SK-MEL-5 (cell line): ENCODE measurements at regions not wholly inside any gene's neighbourhood (a gene's known extent, or its start where the extent isn't known, plus 50 kb on each side); places are given as distances from the start of the nearest gene placed in this dataset.

Experiments used
- DNase-seq: peaks from one replicate; pipeline ENCODE4 v3.0.0-alpha.2; 2016; ENCODE audit warnings: low read depth, low spot score
- in situ Hi-C: cut with HindIII; loops from 2 replicates; pipeline ENCODE4 v1.10.0; 2016; ENCODE audit warnings: low sequenced_read_pairs, high pct_unique_total_duplicates, low pct_unique_long_range_greater_than_20kb

- in situ Hi-C loops = no loop called here
- DNase-seq = no peak
Measured at GRCh38 chr13:70708775-70709174, 600.5 kb upstream of the KLHL1 start.

DNA sequence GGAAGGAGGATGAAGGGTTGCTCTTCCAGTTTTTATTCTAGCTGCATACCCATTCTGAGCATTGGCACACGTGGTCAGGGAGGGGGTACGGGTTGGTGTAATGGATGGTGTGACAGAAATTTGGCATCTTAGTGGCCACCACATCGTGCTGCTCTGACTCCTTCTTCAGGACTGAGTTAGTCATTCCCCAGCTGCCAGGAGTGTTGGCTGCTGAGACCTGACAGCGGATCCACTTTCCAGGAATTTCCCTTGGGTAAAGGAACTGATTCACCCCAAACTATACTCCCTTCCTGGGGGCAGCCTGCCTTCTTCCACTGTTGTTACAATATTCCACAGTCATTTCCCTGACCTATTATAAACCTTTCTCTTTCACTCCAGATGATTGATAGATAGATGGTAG lies 595.5 kb upstream of the KLHL1 start:
- in situ Hi-C loops = no loop called here
- DNase-seq = no peak

- in situ Hi-C loops = no loop called here
- DNase-seq = no peak
Measured at GRCh38 chr13:70694996-70695715, 586.9 kb upstream of the KLHL1 start.

DNA sequence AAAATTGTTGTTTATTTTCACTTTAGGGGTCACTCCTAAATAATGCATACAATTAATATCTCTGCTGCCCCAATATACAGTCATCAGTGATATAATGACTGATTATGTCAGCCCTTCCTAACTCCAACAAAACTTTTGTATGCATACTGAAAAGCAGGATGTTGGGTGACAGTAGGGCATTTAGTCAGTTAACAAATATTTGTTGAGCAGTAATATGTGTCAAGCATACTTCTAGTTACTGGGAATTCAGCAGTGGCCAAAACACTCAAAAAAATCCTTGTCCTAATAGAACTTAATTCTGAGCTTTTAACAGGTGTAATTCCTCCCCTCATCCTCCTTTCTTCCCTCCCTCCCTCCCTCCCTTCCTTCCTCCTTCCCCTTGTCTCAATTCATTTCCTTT lies 560.7 kb upstream of the KLHL1 start:
- in situ Hi-C loops = no loop called here
- no peak for DNase-seq

GRCh38 chr13:70668293-70668692 lies 560.0 kb upstream of the KLHL1 start:
- no peak for DNase-seq
- in situ Hi-C loops = no loop called here

- in situ Hi-C loops = no loop called here
- DNase-seq = no peak
Measured at GRCh38 chr13:70666883-70667556, 558.8 kb upstream of the KLHL1 start.

DNA sequence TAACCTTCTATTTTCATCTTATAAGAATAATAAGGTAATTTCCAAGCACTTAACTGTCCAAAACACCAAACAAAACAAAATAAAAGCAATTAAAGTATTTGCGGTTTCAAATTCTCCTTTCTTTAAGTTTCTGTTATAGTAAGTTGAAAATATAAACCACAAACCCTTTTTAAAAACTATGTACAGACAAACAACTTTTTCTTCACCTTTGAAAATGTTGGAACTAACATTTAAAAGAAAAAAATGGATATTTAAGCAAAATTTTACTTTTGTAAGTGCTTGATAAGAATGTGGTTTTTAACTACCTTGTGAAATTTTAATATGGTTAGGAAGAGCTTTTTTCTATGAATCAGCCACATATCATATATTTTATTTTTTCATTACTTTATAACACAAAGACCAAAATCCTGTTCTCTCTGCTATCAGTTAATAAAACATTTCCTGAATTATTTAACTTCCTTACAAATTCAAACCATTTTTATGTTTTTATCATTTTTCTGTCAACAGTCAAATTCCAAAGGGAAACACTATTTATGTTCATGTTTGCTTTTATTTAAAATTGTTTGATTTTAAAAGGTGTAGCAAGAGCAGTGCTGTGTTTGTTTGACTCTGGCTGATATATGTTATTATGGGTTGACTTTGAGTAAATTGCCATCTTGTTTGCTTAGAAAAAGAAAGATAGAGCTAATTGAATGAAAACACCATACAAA lies 554.1 kb upstream of the KLHL1 start:
- no peak for DNase-seq
- in situ Hi-C loops = no loop called here

GRCh38 chr13:70644052-70644451 lies 535.8 kb upstream of the KLHL1 start:
- in situ Hi-C loops = no loop called here
- DNase-seq = peak; percentile 15

- DNase-seq = no peak
- in situ Hi-C loops = no loop called here
Measured at GRCh38 chr13:70634893-70635292, 526.6 kb upstream of the KLHL1 start.

GRCh38 chr13:70630247-70630646 lies 522.0 kb upstream of the KLHL1 start:
- in situ Hi-C loops = no loop called here
- no peak for DNase-seq

- in situ Hi-C loops = no loop called here
- peak; percentile 34 for DNase-seq
Measured at GRCh38 chr13:70623239-70623638, 515.0 kb upstream of the KLHL1 start.

- peak; percentile 4 for DNase-seq
- in situ Hi-C loops = no loop called here
Measured at GRCh38 chr13:70622796-70623195, 514.5 kb upstream of the KLHL1 start.

- in situ Hi-C loops = no loop called here
Measured at GRCh38 chr13:70619936-70620335, 511.7 kb upstream of the KLHL1 start.

DNA sequence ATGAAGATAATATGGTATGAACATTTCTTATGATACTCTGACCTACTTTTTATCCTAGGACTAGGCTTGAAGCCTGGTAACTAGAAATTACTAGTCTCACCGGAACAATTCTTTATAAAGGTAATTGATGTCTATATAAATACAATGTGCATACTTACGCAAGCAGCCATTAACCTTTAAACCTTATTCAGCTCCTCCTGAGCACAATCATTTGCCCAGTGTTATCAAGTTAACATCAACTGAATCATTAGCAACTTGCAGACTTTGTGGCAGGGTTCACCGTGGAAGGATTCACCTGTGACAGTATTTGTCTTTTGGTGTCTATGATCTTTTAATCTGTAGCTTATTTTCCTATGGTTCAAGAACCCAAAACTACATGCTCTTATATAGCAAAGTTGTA lies 508.6 kb upstream of the KLHL1 start:
- DNase-seq = no peak
- in situ Hi-C loops = no loop called here

More at GRCh38 chr13:70619936-70620335, 511.7 kb upstream of the KLHL1 start:
- no peak for DNase-seq

DNA sequence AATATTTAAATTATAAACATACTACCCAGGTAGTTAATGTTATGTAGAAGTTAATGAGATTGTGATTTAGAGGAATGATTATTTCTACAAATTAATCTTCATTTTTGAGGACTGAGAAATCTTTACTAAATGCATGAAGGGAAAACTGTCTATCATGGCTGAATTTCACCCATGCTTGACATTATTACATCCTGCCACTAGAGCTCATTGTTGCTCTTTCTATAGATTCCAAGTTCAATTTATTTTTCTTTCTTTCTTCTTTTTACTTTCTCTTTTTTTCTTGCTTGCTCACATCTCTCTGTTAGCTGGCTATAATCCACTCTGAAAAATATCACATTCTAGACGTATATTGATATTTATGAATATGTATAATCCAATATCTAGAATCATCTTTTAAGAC lies 505.0 kb upstream of the KLHL1 start:
- in situ Hi-C loops = no loop called here
- DNase-seq = peak; percentile 16

DNA sequence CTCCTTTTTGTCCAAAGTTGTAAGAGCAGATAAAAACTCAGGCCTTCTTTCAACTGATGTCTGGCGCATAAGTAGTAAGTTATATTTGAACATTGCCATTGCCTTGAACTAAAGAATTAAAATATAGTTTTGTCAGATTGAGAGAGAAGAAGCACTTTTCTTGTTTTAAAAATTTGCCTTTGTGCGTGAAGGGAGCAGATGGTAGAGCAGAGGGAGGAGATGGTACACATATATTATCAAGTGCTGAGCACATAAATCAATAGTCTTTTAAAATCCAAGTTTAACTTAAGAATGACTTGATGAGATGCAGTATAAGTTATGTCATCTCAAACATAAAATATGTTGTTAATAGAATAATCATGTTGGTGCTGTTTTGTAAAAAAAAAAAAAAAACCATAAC lies 504.6 kb upstream of the KLHL1 start:
- in situ Hi-C loops = no loop called here
- no peak for DNase-seq

- in situ Hi-C loops = no loop called here
Measured at GRCh38 chr13:70604448-70604847, 496.2 kb upstream of the KLHL1 start.

GRCh38 chr13:70593716-70594115 lies 485.5 kb upstream of the KLHL1 start:
- in situ Hi-C loops = no loop called here
- DNase-seq = no peak

More at GRCh38 chr13:70604448-70604847, 496.2 kb upstream of the KLHL1 start:
- DNase-seq = no peak

DNA sequence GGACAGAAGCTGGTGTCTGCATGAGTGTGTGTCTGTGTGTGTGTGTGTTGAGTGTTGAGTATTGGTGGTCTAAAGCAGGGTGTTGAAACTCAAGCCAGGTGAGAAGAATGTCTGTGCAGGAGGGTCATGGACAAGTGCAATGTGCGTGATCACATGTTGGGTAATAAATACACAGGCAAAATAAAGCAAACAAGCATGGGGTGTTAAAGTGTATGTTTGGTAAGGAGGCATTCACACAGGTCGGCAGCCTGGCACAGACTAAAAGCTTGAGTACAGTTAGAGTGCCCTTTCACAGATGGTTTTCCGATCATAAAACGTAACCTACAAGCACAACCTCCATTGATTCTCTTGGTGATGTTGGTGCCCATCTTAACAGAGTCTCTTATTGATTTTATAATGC lies 476.9 kb upstream of the KLHL1 start:
- in situ Hi-C loops = no loop called here
- no peak for DNase-seq
